Pons (tissue), 1 donor: ENCODE measurements at regions not wholly inside any gene's neighbourhood (a gene's known extent, or its start where the extent isn't known, plus 50 kb on each side); places are given as distances from the start of the nearest gene placed in this dataset.

ENCODE experiments used
- DNase-seq: peaks from one replicate; pipeline ENCODE4 v3.0.0-alpha.2; 2016; ENCODE audit warnings: low spot score

DNA sequence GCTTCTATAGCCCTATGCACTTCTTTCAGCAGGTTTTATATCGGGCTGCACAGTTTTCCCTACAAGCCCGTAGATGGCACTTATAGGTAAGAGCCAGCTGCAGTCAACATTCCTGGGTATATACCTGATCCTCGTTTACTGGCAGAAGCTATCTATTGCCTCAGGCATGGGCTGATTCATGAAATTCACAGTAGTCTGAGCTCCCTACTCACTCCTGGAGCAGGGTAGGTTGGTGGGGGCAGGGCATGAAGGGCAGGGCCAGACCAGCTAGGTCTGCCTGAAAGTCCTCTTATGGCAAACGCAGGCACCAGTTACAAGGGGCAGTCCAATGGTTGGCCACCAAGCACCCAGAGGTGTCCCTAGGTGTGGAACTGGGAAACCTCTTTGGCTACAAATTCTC is 345.8 kb downstream of the RPS29 start:
- no peak for DNase-seq

DNA sequence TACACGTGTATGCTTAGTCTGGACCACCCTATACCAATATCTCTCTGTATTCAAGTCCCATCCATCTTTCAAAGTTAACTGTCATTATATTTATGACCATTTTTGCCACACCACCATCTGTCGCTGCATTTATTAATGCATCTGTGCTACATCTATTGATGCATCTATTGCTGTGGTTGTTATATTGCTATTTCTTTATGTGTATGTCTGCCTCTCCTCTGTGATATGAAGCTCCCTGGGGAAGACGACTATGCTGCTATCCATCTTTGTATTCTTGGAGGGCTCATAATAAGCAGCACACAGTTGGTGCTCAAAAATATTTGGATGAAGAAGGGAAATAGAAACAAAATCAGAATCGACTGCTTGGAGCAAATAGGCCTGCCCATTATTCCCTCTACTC is 357.6 kb downstream of the RPS29 start:
- DNase-seq, result no peak

DNA sequence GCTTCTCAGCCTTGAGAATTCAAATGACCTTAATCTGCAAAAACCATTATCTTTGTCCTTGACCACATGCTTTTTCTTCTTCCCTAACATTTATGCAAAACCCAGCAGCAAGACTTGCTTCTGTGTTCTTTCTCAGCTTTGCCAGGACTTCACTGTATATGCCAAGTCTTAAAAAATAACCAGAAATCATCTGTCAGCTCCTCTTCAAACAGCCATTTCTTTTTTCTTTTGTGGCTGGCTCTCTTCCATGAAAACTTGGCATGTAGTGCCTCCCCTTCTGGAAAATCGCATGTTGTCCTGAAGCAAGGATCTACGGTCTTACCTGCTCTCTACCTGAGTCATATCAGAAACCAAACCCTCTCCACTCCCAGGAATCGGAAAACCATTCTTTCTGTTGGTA is 364.9 kb downstream of the RPS29 start:
- DNase-seq, result no peak

DNA sequence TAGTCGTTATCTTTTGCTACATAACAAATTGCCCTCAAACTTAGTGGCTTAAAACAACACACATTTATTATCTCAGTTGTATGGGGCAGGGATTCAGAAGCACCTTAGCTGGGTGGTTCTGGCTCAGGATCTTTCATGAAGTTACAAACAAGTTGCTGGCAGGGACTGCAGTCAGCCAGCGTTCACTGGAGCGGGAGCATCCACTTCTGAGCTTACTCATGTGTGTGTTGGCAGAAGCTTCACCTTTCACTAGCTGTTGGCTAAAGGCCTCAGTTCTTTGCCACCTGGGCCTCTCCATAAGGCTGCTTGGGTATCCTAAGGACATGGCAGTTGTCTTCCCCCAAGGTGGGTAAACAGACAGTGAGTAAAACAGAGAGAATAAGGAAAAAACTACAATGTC is 365.7 kb downstream of the RPS29 start:
- no peak for DNase-seq

DNA sequence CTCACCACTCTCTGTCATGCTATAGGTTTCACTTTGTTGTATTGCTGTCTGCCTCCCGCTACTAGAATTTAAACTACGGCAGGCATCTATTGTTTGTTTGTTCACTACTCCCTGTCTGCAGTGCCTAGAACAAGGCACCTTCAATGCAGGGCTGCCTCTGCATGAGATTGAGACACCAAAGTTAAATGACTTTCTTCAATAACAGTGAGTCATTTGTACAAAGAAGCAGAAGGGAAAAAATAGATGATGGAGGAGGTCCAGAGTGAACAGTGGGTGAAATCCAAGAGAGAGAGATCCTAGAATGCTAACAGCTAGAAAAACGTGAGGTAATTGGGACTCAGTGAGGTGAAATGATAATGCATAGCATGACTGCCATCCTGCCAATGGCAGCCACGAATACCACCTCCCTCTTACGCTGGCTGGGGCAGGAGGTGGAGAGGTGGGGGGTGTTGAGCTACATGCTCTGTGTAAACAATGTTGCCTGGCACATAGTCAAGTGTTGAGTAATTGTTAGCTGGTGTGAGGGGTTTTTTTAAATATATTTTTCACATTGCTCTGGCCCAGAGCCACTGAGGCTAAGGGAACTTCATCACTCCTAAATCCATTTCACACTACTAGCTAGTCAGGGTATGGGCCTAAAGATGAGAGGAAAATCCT is 367.6 kb downstream of the RPS29 start:
- DNase-seq, result no peak

DNA sequence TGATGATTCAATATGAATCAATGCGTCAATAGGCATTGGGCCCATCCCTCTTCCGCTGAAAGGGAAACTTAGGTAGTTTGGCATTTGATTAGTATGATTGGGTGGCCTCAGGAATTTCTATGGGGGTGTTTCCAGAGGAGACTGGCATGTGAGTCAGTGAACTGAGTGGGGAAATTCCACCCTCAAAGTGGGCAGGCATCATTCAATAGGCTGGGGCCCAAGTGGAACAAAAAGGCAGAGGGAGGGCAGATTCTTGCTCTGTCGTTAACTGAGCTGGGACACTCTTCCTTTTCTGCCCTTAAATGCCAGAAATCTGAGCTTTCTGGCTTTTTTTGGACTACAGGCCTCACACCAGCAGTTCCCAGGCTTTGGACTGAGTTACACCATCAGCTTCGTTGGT is 373.5 kb downstream of the RPS29 start:
- no peak for DNase-seq

DNA sequence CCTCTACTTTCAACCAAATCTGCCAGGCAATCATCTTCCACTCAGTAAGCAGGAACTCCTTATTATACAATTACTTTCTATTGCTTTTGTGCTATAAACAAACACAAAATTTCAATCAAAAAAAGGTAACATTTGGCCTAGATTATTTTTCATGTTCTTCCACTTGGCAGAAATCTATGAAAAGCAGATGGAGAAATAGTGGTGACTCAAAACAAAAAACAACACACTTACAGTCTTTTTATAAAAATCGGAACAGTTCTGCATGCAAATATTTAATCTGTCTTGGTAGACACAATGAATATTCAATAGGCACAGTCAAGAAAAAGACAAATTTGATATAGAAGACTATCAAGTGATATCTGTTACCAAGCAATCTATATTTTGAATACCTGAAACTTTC is 376.8 kb downstream of the RPS29 start:
- no peak for DNase-seq

DNA sequence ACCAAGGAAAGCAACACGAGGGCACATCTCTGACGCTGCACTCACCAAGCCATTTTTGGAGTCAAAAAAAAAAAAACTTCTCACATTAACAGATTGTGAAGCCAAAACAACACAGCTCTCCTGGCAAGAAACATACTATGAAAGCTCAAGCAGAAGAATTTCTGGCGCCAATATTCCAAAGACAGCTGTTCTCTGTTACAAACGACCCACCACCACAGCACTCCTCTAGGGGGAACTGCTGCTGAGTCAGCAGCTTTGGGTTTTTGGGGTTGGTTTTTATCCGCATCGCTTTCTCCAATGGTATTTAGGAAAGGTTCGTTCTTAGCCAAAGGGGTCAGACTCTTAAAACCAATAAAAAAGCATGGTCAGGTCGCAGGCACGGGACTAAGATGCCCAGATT is 379.4 kb downstream of the RPS29 start:
- DNase-seq, result no peak

DNA sequence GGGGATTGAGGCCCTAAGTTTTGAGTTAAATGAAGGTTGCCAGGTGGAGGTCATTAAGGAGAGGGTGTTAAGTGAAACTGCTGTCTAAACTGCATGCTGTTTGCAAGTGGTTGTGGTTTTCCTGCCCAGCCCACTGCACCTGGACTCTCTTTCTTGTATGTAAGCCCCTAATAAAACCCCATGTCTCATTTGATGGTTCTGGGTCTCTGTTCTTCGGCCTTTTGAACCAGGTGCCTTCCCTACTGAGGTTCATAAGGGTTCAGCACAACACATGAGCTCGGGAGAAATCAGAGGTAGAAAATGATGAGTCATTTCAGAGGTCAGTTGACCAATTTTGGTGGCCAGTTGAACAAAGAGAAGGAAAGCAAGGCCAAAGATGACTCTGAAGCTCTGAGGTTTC is 382.5 kb downstream of the RPS29 start:
- no peak for DNase-seq

DNA sequence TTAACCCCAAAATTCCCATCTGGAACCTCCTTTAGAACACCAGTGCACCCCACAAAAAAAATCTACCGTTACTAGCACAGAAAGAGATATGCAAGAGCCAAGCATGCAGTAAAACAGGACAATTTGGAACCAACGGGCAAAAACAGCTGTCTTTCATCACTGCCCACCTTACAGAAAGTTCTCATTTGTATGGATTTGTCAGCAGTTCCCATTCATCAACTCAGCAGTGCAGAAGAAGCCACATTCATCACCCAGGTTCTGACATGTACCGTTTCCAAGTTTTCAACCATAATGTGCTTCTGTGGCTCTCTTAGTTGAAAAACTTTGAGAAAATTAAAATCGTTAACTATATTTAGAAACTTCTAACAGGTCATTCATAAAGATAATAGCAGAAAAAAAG is 387.0 kb downstream of the RPS29 start:
- no peak for DNase-seq

DNA sequence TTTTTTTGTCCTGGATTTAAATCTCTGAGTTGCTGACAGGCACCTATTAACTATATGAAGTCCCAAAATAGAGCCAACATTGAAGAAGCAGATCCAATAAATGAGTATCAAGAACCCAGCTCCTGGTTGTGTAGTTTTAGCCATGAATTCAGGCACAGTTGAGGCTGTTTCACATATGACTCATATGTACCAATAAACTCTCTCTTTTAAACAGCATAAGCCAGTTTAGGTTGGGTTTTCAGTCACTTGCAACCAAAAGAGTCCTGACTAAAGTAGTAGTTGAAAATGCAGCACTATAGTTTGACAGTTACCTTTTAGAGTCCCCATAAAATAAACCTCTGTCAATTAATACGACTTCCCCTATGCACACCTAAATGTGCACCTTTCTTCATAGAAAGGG is 389.9 kb downstream of the RPS29 start:
- DNase-seq, result no peak

DNA sequence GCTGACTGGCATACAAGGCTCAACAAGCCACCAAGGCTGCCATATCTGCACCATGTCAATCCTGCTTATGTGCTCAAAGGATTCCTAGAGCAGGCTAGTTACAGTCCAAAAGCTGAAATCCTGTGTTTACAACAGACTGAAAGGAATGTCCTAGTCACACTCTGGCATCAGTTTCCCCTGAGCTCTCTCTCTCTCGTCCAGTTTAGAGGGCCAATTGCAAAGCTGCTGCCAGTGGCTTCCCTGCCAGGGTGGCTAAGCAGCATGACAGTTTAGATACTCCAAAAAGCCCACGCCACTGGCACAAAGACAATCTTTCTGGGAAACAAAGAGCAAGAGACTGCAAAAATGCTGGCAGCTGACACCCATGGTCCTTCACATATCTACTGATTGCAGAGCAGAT is 392.1 kb downstream of the RPS29 start:
- no peak for DNase-seq

DNA sequence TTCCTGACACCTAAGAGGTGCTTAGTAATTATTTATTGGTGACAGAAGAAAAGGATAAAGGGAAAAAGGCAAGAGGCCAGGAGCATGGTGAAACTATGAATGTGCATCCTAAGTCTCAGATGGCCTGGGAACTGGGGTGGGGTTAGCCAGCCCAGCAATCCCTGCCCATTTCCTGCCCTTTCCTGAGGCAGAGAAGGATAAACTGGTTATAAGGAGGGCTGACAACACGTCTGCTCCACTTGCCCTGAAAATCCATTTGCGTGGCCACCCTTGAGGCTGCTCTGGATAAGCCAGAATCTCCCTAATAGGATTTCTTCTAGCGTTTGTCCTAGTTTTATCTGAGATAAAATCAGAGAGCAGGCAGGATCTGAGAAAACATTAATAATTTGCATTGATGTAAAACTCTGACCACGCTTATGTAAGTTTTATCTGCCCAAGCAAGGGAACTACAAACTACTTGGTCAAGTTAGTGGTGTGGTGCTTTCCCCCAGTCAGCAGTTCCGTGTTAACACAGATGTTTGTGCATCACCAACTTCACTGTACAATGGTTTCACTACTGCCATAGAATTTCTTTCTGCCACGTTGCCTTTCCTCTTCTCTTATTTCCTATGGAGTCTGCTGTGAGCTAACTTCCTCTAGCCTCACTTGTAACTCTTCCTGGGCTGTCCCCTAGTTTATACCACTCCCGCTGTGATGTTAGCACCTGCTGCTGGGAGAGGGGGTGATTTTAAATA is 392.7 kb downstream of the RPS29 start:
- DNase-seq, result peak; percentile 26

DNA sequence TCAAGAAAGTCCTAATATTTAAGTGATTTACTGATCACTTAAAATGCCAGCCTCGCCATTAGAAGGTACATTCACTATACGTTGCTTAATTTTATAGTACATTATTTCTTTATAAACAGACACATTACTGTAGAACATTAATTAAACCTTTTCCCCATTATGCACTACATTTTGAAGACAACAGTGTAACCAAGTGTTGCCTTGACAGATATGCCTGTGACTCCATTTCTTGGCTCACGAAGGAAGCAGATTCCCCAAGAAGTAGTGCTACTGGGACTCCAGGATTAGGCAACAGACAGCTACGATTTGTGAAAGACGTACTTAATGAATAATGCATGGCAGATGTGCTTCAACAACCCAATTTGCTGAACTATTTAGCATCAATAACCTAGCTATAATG is 394.8 kb downstream of the RPS29 start:
- no peak for DNase-seq

DNA sequence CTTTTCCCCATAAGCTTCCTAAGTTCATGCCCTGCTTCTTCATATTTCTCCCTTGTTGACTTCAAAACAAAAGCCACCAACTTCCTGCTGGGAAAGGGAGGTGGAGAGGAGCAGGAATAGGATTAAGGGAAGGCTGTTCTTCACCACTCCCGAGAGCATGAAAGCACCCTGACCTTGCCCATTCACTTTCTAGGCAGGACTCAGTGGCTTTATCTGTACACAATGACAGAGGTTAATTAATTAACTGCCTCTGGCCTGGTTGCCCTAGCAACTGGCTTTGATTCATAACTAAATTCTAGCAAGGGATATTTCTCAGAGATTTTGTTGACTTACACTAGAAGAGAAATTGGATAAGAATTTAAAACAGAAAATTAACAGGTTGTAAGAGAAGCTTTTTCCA is 396.8 kb downstream of the RPS29 start:
- DNase-seq, result no peak

DNA sequence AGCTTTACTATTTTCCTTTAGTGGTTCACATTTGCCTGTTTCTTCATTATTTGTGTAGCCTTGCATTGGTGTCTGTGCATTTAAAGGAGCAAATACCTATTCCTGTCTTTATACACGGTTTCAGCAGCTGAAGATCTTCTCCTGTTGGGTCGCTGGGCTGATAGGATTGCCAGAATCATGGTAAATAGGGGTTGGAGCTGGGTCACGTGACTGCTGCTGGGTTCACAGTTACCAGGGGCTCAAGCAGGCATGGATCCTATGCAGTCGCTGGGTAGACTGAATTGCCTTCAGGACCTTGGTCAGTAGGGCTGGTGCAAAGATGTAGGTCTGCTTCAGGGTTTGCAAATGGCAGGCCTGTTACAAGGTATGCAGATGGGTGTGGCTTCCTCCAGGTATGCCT is 398.4 kb downstream of the RPS29 start:
- no peak for DNase-seq

DNA sequence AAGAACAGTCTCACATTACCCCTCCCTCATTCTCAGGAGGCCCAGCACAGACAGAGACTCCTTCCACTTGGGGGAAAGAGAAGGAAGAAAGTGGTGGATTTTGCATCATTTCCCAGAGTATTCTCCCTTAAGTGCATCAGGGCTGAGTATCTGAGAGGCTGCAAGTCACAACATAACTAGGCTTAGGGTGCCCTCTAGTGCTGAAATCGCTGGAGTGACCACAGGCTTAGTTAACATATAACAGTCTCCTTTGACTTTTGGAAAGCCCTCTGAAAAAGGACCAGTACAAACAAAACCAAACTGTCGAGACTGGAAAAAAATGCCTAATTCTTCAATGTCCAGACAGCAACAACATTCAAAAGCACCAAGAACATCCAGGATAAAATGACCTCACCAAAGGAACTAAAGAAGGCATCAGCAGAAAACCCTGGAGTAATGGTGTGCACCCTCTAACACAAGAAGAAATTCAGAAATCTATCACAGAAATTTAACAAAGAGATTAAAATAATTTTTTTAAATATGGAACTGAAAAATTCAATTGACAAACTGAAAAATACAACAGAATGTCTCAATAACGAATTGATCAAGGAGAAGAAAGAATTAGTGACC is 412.3 kb downstream of the RPS29 start:
- peak; percentile 59 for DNase-seq

DNA sequence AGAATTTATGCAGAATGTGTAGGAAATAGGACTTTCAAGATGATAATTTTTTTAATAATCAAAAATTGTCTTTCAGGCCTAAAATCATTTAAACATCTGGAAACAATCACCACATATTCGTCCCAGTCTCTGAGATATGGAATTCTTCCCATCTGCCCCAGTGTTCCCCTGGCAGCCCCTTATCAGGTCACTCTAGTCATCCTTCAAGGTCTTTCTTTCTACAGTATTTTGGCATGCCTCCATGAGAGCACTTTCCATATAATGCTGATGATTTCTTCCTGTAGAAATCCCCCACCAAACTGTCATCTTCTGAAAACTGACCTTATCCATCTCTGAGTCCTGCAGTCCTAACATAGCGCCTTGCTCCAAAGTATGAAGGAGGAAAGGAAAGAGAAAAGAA is 422.1 kb downstream of the RPS29 start:
- DNase-seq, result no peak

DNA sequence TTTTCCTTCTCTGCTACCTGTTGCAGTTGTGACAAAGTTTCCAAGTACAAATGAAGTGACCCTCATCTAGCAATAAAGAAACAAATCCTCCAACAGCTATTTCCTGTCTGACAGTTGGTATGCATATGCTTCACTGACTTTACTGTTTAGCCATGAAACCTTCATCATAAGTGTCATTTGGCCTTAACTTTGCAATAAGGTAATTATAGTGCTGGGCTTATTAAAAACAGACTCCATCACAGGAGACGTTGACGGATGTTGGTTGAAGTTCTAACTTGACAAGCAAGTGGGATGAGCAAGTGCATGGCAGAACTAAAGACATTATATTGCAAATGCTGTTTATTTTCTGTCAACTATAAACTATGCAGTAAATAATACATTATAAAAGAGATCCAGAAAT is 425.2 kb downstream of the RPS29 start:
- DNase-seq, result no peak

DNA sequence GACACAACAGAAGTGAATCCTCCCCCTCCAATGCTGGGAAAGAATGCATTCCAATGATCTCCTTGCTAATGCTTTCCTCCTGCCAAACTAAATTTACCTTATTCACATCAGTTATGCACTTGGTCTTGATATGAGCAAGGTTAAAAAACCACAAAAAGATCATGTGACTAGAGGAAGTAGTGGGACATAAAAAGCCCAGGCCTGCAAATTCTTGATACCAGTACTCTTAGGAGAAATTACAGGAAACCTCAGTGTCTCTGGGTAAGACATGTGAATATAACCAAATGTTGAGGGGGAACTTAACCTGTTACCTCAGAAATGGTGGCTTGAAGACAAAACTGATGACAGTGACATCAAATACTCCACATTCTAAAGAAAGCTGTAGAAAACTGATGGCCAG is 427.1 kb downstream of the RPS29 start:
- no peak for DNase-seq

DNA sequence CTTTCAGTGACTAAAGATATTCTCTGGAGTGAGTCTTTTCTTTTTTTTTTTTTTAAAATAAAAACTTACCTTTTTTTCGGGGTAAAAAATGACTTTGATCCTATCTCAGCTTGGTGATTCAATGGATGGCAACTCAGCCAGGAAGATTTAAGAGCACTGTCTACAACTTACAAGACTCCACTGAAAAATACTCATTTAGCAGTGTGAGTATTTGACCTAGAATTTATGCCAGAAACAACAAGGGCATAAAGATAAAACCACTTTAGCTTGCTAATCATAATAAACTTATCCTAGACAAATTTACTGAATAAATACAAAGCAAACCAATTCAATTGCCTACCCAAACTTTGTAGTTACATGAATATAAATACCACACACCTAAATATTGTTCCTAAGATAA is 446.6 kb downstream of the RPS29 start:
- no peak for DNase-seq

DNA sequence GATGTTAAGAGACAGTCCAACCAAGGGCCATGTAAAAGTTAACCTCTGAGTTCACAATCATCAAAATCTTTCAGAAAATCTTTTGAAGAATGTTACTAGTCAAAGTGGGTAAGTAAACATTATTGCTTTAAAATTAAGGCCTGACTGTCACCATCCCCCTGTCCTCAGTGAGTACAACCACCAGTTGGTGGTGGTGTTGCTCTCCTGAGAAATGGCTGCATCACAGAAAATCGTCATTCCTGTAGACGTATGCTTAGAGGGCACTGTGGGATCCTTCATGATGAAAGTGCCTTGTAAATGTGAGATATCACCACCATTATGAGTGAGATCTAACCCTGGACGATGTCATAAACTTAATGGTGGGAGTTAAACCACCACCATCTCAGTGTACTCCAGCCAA is 451.2 kb downstream of the RPS29 start:
- DNase-seq, result no peak

DNA sequence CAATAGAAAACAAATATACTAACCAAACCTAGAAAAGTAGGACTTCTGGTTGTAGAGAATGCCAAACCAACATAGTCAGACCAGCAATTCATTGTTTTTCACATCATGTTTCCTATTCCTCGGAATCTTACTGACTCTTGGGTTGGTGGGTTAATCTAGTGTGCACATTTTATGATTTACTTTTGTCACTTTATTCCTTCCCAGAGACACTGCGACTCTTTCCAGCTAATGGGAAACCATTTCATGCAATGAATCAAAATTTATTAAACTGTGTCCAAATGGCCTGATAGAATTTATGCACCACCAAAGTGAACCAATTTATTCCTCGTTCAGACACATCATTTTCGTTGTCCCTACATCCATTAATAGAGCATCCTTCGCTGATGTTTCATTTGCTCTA is 464.9 kb downstream of the RPS29 start:
- DNase-seq, result no peak
